ENCODE measurements at regions not wholly inside any gene's neighbourhood (a gene's known extent, or its start where the extent isn't known, plus 50 kb on each side); places are given as distances from the start of the nearest gene placed in this dataset.

DNA sequence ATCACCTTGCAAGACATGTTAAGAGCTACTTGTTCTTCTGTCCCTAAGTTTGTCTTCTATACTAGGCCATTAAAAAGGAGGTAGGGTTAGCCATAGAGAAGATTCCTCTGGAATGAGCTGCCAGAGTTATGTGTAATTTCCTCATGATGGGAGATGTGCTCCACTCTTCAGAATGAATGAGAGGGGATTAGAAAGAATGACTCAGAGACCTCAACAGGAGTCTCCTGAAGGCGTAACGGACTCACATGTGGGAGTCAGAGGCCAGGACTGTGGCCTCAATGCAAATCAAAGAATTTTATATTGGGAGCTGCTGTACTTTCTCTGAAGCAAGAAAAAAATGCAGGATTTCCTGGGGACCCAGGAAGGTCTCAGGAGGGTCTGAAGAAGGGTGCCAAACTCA, 87.8 kb upstream of the ATXN7L3B start:
- no peak for TF ChIP-seq CTCF (IDR thresholded peaks at IDR 0.05)
- no peak for TF ChIP-seq POLR2A (IDR thresholded peaks at IDR 0.05)

Measured in testis (tissue), 2 donors.